Skeletal muscle cell (primary cell): ENCODE measurements at regions not wholly inside any gene's neighbourhood (a gene's known extent, or its start where the extent isn't known, plus 50 kb on each side); places are given as distances from the start of the nearest gene placed in this dataset.

Source experiments
- DNase-seq: peaks from one replicate; pipeline ENCODE4 v3.0.0-alpha.2; 2010; ENCODE audit warnings: low read depth
- H3K4me3 ChIP-seq: 2 replicates; pipeline ENCODE4 v1.5.1; 2011; ENCODE audit warnings: low read depth, mild to moderate bottlenecking, control low read depth, low read length, moderate library complexity

DNA sequence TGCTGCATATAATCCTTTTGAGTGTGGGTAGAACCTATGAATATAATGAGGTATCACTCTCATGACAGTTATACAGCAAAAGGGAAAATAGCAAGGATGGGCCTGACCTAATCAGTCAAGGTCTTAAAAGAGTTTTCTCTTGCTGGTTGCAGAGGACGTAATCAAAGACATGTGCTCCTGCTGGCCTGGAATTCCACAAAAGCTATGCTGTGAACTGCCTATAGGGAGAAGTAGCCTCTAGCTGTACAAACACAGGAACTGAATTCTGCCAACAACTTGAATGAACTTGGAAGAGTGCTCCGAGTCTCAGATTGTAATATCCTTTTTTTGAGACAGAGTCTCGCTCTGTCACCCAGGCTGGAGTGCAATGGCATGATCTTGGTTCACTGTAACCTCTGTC, 195.6 kb downstream of the PLK2 start:
- DNase-seq: no peak
- no peak overlapping the region for H3K4me3 ChIP-seq

DNA sequence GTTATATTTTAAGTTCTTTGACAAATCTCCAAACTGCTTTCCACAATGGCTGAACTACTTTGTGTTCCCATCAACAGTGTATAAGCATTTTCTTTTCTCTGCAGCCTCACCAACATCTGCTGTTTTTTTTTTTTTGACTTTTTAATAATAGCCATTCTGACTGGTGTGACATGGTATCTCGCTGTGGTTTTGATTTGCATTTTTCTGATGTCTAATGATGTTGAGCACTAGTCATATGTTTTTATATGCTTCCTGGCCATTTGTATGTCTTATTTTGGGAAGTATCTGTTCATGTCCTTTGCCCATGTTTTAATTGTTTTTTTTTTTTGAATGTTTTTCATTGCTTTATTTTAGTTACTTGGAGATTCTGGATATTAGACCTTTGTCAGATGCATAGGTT, 196.6 kb downstream of the PLK2 start:
- no peak for DNase-seq
- H3K4me3 ChIP-seq: no peak overlapping the region

DNA sequence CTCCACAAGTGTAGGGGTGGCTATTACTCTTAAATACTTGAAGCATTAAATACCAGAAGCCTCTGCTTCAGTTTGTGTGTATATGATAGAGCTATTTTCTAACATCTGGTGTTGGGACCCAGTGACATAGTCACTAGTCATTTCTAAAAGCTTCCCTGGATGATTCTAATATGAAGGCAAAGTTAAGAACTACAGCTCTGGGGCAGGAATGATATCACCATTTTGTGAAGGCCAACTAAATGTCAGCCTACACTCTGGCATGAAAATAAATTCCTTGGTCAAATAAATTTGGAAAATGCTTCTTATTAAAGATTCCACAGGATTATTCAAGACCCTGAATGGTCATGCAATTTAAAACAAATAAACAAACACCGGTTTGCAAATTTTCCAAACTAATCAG, 197.7 kb downstream of the PLK2 start:
- DNase-seq: no peak
- H3K4me3 ChIP-seq: no peak overlapping the region

DNA sequence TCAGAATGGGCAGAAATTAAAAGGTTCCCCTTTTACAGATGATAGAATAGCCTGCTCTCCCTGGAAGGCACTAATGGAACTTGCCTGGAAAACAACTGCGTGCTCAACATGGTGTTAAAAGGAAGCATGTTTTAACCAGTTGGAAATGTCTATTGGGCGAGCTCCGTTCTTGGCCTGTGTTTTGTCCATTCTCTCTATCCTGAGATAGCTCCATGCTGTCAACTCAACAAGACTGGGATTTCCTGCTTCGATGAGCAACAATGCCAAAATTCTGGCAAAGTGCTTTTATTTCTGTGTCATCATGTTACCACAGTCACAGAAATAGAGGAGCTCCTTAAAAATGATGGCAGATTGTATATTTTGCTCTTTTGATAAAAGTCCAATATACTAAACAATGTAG, 198.3 kb downstream of the PLK2 start:
- no peak for DNase-seq
- no peak overlapping the region for H3K4me3 ChIP-seq

GRCh38 chr5:58260243-58260642, 199.6 kb downstream of the PLK2 start:
- DNase-seq: no peak
- H3K4me3 ChIP-seq: no peak overlapping the region

DNA sequence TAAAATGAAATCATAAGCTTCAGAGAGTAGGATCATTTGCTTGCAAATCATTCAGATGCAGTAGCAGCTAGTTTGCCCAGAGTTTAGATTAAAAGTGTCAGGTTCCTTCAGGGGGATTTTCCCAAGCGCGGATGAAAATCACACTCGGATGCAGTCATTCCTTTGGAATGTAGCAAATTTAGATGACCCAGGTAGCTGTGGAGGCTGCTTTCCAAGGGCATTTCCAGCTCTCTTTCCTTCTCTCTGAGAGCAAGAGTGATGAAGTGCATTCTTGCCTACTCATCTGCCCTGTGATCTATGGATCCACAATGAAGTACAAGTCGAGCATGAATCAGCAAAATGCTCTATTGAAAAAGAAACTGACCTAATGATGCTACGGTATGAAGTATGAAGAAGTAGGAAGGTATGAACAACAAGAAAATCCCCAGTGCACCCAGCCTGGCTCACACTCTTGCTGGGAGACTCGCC, 200.2 kb downstream of the PLK2 start:
- H3K4me3 ChIP-seq: no peak overlapping the region
- DNase-seq: peak; percentile 89

- DNase-seq: no peak
- H3K4me3 ChIP-seq: no peak overlapping the region
These were observed 200.8 kb downstream of the PLK2 start for GRCh38 chr5:58258984-58259684.

- no peak overlapping the region for H3K4me3 ChIP-seq
- DNase-seq: no peak
These were observed 203.9 kb downstream of the PLK2 start for GRCh38 chr5:58255970-58256369.

- no peak for DNase-seq
- H3K4me3 ChIP-seq: no peak overlapping the region
These were observed 204.5 kb downstream of the PLK2 start for GRCh38 chr5:58255386-58255785.

DNA sequence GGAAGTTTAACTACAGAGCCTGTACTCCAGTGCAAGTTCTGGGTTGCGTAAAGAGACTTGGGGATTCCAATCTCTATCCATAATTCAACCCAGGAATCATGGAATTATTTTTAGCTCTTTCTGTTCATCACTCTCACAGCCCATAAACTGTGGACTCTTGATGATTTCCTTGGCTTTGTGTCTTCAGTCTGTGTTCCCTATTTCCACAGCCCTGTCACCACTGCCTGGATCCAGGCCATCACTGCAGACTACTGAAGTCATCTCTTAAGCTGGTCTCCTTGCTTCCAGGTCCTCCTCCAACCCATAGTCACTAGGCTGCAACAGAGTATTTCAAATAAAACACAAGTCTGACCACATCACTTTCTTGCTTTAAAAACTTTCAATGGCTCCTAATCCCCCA, 211.7 kb downstream of the PLK2 start:
- H3K4me3 ChIP-seq: no peak overlapping the region
- DNase-seq: no peak

DNA sequence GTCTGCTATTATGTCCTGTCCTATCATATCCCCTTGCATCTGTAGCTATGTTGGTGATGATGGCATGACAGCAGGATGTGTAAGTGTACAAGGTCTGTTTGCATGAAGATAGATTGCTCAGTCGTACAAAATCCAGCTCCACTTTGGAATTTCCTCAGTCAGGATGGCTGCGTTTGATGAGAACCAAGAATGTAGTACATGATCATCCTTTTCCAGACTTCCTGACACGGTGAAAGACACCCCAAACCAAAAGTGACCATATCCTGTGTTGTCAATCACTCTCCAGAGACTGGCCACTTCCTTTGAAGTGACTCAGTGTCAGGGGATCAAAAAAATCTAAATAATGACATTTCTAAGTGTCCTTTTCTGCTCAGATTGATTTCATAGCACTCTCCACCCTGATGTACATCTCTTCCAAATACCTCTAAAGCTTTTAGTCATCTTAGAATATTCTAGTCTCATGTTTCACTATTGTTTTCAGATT, 213.4 kb downstream of the PLK2 start:
- no peak for DNase-seq
- H3K4me3 ChIP-seq: no peak overlapping the region

- no peak for DNase-seq
- H3K4me3 ChIP-seq: no peak overlapping the region
These were observed 214.4 kb downstream of the PLK2 start for GRCh38 chr5:58245476-58245840.

GRCh38 chr5:58244819-58245475, 214.9 kb downstream of the PLK2 start:
- DNase-seq: no peak
- H3K4me3 ChIP-seq: no peak overlapping the region

- no peak for DNase-seq
These were observed 218.5 kb downstream of the PLK2 start for GRCh38 chr5:58241389-58241788.

DNA sequence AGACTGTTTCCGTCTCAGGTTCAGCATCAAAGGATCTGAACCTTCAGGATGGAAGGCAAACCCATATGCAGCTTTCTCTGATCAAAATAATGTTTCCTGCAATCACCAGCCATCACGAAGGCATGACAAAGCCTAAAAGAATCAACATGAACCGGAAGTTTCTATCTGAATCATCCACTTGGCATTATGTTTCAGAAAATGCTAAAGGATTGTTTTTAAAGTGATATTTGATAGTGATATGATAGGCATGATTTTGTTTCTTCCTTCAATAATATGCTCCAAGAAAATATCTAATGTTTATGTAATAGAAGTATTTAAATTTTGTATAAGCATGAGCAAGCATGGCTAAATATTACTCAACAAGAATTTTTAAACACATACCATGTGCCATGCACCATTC, 219.6 kb downstream of the PLK2 start:
- H3K4me3 ChIP-seq: no peak overlapping the region
- DNase-seq: no peak

More at GRCh38 chr5:58241389-58241788, 218.5 kb downstream of the PLK2 start:
- H3K4me3 ChIP-seq: no peak overlapping the region

DNA sequence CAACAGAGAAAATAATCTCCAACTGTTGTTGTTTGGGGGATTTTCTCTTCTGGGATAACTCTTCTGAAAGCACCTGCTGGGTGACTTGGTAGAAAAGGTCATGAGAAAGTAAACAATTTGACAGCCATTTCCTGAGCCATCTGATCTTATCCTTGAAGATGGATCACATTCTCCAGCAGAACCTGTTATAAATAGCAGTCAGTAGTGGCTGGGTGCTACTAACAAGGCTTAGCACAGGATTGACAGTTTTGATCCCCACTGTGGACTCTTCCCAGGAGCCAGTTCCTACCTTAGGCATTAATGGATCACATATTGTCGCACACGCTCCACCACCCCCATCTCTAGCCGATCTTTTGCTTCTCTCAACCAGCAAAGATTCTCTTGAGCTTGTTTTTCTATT, 220.2 kb downstream of the PLK2 start:
- no peak for DNase-seq

GRCh38 chr5:58239045-58239444, 220.8 kb downstream of the PLK2 start:
- DNase-seq: no peak

More for the DNA sequence above, 220.2 kb downstream of the PLK2 start:
- no peak overlapping the region for H3K4me3 ChIP-seq

DNA sequence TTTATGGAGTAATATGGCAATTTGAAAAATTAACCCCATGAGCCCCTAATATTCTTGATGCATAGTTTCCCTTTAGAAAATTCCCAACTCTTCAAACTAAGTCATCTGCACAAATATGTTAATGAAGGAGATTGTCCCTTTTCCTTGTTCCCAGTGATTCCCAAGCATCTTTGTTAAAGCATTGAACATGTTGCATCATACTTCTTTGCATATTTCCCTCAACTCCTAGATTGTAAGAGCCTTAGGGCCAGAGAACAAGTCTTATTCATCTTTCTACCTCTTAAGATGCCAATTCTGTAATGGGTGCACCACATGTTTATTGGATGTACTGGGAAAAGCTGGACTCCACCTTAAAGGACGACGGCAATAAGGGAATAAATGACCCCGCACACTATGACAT, 223.4 kb downstream of the PLK2 start:
- no peak overlapping the region for H3K4me3 ChIP-seq
- no peak for DNase-seq

More at GRCh38 chr5:58239045-58239444, 220.8 kb downstream of the PLK2 start:
- no peak overlapping the region for H3K4me3 ChIP-seq

DNA sequence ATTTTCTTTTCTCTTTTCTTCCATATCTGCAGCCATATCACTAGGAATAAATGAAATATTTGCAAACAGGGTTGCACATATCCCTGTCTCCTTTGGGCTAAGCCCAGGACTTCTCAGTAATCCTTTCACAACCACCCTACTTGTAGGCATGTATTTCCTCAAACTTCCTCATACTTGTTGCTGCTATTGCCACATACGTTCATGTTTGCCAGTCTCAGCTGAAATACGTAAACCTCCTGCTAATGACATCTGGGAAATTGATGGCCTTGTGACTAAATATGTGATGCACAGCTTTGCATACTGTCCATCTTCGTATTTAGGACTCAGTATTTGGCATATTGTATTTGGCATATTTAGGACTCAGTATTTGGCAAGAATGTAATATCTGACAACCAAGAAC, 224.6 kb downstream of the PLK2 start:
- DNase-seq: peak; percentile 45
- no peak overlapping the region for H3K4me3 ChIP-seq

- DNase-seq: no peak
- no peak overlapping the region for H3K4me3 ChIP-seq
These were observed 227.8 kb downstream of the PLK2 start for GRCh38 chr5:58232130-58232529.

DNA sequence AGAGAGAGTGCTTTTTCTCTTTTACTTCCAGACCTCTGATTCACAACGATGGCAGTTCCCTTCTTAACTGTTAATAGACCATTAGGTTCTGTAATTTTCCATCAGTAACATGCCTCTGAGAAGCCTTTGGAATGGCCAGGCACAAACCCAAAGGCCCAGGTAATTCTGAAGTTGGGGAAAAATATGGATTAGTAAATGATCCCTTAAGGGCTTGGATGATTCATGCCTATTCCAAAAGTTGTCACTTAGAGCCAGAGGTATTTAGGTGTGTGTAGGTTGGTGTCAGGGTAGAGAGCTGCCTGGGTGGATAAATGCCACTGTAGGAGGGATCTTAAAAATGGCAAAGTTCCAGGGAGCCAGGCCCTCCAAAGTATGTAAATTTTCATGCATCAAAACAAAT, 228.8 kb downstream of the PLK2 start:
- no peak for DNase-seq
- no peak overlapping the region for H3K4me3 ChIP-seq
